ENCODE measurements at regions not wholly inside any gene's neighbourhood (a gene's known extent, or its start where the extent isn't known, plus 50 kb on each side); places are given as distances from the start of the nearest gene placed in this dataset.

- Histone ChIP-seq H3K27ac (no peak overlapping the region), H3K9me3 (replicated peaks in 1 of 3) (no peaks in the 10 kb centered on the region), H3K27me3 (no peaks in the 10 kb centered on the region), H3K36me3 (replicated peaks in 1 of 2) (no peaks in the 10 kb centered on the region), H3K4me3 (no peak overlapping the region), H3K4me1 (replicated peaks in 1 of 2) (no peaks in the 10 kb centered on the region)
- no peak for DNase-seq
- 67 to 79% (median 68%) methylated on average over 4 of the region's 4 CpGs for WGBS, 4 donors
- TF ChIP-seq, protein P1, sequence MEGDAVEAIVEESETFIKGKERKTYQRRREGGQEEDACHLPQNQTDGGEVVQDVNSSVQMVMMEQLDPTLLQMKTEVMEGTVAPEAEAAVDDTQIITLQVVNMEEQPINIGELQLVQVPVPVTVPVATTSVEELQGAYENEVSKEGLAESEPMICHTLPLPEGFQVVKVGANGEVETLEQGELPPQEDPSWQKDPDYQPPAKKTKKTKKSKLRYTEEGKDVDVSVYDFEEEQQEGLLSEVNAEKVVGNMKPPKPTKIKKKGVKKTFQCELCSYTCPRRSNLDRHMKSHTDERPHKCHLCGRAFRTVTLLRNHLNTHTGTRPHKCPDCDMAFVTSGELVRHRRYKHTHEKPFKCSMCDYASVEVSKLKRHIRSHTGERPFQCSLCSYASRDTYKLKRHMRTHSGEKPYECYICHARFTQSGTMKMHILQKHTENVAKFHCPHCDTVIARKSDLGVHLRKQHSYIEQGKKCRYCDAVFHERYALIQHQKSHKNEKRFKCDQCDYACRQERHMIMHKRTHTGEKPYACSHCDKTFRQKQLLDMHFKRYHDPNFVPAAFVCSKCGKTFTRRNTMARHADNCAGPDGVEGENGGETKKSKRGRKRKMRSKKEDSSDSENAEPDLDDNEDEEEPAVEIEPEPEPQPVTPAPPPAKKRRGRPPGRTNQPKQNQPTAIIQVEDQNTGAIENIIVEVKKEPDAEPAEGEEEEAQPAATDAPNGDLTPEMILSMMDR (IDR thresholded peaks at IDR 0.05) = no peak
- no peak for TF ChIP-seq POLR2A (IDR thresholded peaks at IDR 0.05)
- intact Hi-C loops (cut with DNase I) = no loop called here
These were observed 315.2 kb upstream of the ROBO2 start for GRCh38 chr3:76724706-76725105.

GRCh38 chr3:76726034-76726433 lies 313.9 kb upstream of the ROBO2 start:
- Histone ChIP-seq H3K4me1 (replicated peaks in 1 of 2) (no peaks in the 10 kb centered on the region), H3K27ac (no peak overlapping the region), H3K27me3 (no peaks in the 10 kb centered on the region), H3K36me3 (replicated peaks in 1 of 2) (no peaks in the 10 kb centered on the region), H3K4me3 (no peak overlapping the region), H3K9me3 (replicated peaks in 1 of 3) (no peaks in the 10 kb centered on the region)
- 84 to 96% (median 89%) methylated on average over 5 of the region's 5 CpGs for WGBS, 4 donors
- intact Hi-C loops (cut with DNase I) = no loop called here
- DNase-seq = no peak
- TF ChIP-seq, protein P1 (IDR thresholded peaks at IDR 0.05) = no peak
- no peak for TF ChIP-seq POLR2A (IDR thresholded peaks at IDR 0.05)

DNA sequence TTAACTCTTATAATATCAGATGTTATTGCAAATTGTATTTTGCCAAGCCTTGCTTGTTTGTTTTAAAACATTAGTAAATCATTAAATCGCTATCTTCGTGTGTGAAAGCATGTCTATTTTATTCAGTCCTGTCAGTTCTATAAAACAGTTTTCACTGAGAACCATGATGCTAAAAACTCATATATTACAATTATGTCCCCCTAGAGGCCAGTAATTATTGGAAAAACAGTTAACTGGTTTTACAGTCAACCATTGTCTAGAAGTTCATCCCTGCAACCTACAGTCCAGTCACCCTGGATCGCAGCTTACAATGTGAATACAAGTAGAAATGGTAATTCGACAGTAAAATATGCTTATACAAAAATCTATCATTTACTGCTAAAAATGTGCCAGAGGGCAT lies 311.5 kb upstream of the ROBO2 start:
- Histone ChIP-seq H3K4me1 (replicated peaks in 1 of 2) (no peaks in the 10 kb centered on the region), H3K27me3 (no peaks in the 10 kb centered on the region), H3K27ac (no peak overlapping the region), H3K36me3 (replicated peaks in 1 of 2) (no peaks in the 10 kb centered on the region), H3K9me3 (replicated peaks in 1 of 3) (no peaks in the 10 kb centered on the region), H3K4me3 (no peak overlapping the region)
- TF ChIP-seq, protein P1 (IDR thresholded peaks at IDR 0.05) = no peak
- no peak for TF ChIP-seq POLR2A (IDR thresholded peaks at IDR 0.05)
- no peak for DNase-seq
- 72 to 85% (median 77%) methylated on average over 4 of the region's 4 CpGs for WGBS, 4 donors
- intact Hi-C loops (cut with DNase I) = no loop called here

- no peak for DNase-seq
- Histone ChIP-seq H3K9me3 (replicated peaks in 1 of 3) (no peaks in the 10 kb centered on the region), H3K27ac (no peak overlapping the region), H3K27me3 (no peaks in the 10 kb centered on the region), H3K4me3 (no peak overlapping the region), H3K4me1 (replicated peaks in 1 of 2) (no peaks in the 10 kb centered on the region), H3K36me3 (replicated peaks in 1 of 2) (no peaks in the 10 kb centered on the region)
- intact Hi-C loops (cut with DNase I) = no loop called here
- WGBS, 4 donors = 76 to 89% (median 78%) methylated on average over 1 of the region's 1 CpG
- no peak for TF ChIP-seq POLR2A (IDR thresholded peaks at IDR 0.05)
- TF ChIP-seq, protein P1 (IDR thresholded peaks at IDR 0.05) = no peak
These were observed 308.4 kb upstream of the ROBO2 start for GRCh38 chr3:76731471-76731870.
